SK-N-SH treated with all-trans-retinoic acid at 6 μM for 48 hours (cell line): ENCODE measurements at regions not wholly inside any gene's neighbourhood (a gene's known extent, or its start where the extent isn't known, plus 50 kb on each side); places are given as distances from the start of the nearest gene placed in this dataset.

ENCODE experiments used
- ATAC-seq: fragments of 200-7000 bp; cut with Tn5 transposase; 3 replicates; pipeline ENCODE4 v1.9.1; 2020; ENCODE audit warnings: mild to moderate bottlenecking, moderate library complexity
- ARNTL ChIP-seq: fragments of 450-650 bp; formaldehyde crosslinking; IDR thresholded peaks from 2 replicates; pipeline ENCODE4 v1.5.0; 2020; ENCODE audit warnings: low read depth, mild to moderate bottlenecking, moderate library complexity, borderline replicate concordance
- BACH2 ChIP-seq: fragments of 250-450 bp; sonication (Bioruptor Pico); IDR thresholded peaks from 2 replicates; pipeline ENCODE4 v1.9.0; 2021; ENCODE audit warnings: mild to moderate bottlenecking, borderline replicate concordance
- CSDC2 ChIP-seq: fragments of 250-450 bp; sonication (Bioruptor Pico); IDR thresholded peaks from 2 replicates; pipeline ENCODE4 v1.5.0; 2020; ENCODE audit warnings: mild to moderate bottlenecking, moderate library complexity
- ESRRG ChIP-seq: fragments of 250-450 bp; sonication (Bioruptor Pico); IDR thresholded peaks from 2 replicates; pipeline ENCODE4 v1.6.1; 2021; ENCODE audit warnings: mild to moderate bottlenecking
- GLIS3 ChIP-seq: fragments of 250-450 bp; sonication (Bioruptor Pico); IDR thresholded peaks from 2 replicates; pipeline ENCODE4 v1.5.0; 2020; ENCODE audit warnings: mild to moderate bottlenecking, moderate library complexity
- OSR1 ChIP-seq: fragments of 250-450 bp; sonication (Bioruptor Pico); IDR thresholded peaks from 2 replicates; pipeline ENCODE4 v1.8.0; 2022; ENCODE audit warnings: moderate library complexity, mild to moderate bottlenecking, inconsistent platforms
- PATZ1 ChIP-seq: fragments of 250-450 bp; sonication (Bioruptor Pico); IDR thresholded peaks from 2 replicates; pipeline ENCODE4 v1.8.0; 2020; ENCODE audit warnings: mild to moderate bottlenecking, moderate library complexity, borderline replicate concordance
- PPARA ChIP-seq: fragments of 250-450 bp; sonication (Bioruptor Pico); IDR thresholded peaks from 2 replicates; pipeline ENCODE4 v1.5.0; 2020; ENCODE audit warnings: mild to moderate bottlenecking, borderline replicate concordance
- RARB ChIP-seq: fragments of 250-450 bp; sonication (Bioruptor Pico); IDR thresholded peaks from 2 replicates; pipeline ENCODE4 v1.8.0; 2021; ENCODE audit warnings: mild to moderate bottlenecking, moderate library complexity
- SNAI2 ChIP-seq: fragments of 250-450 bp; sonication (Bioruptor Pico); IDR thresholded peaks from 2 replicates; pipeline ENCODE4 v1.5.0; 2020; ENCODE audit warnings: mild to moderate bottlenecking, moderate library complexity
- TCF4 ChIP-seq: fragments of 250-450 bp; sonication (Bioruptor Pico); IDR thresholded peaks from 2 replicates; pipeline ENCODE4 v1.8.0; 2021; ENCODE audit warnings: mild to moderate bottlenecking, moderate library complexity, borderline replicate concordance
- TOX ChIP-seq: fragments of 250-450 bp; sonication (Bioruptor Pico); IDR thresholded peaks from 2 replicates; pipeline ENCODE4 v1.8.0; 2021; ENCODE audit warnings: mild to moderate bottlenecking, moderate library complexity, borderline replicate concordance
- ZC3H10 ChIP-seq: fragments of 250-450 bp; sonication (Bioruptor Pico); IDR thresholded peaks from 2 replicates; pipeline ENCODE4 v1.5.1; 2021; ENCODE audit warnings: mild to moderate bottlenecking, moderate library complexity
- ZFP3 ChIP-seq: fragments of 250-450 bp; sonication (Bioruptor Pico); IDR thresholded peaks from 2 replicates; pipeline ENCODE4 v1.5.0; 2020; ENCODE audit warnings: mild to moderate bottlenecking, moderate library complexity
- ZFP30 ChIP-seq: fragments of 450-650 bp; formaldehyde crosslinking; IDR thresholded peaks from 2 replicates; pipeline ENCODE4 v1.5.0; 2022; ENCODE audit warnings: mild to moderate bottlenecking, moderate library complexity
- ZNF565 ChIP-seq: fragments of 450-650 bp; formaldehyde crosslinking; conservative IDR thresholded peaks from 2 replicates; pipeline ENCODE4 v1.5.0; 2020; ENCODE audit warnings: low read depth, mild to moderate bottlenecking, moderate library complexity
- ZNF70 ChIP-seq: fragments of 450-650 bp; formaldehyde crosslinking; IDR thresholded peaks from 2 replicates; pipeline ENCODE4 v1.5.0; 2020; ENCODE audit warnings: mild to moderate bottlenecking, moderate library complexity
- ZNF8 ChIP-seq: fragments of 450-650 bp; formaldehyde crosslinking; IDR thresholded peaks from 2 replicates; pipeline ENCODE4 v1.5.0; 2020; ENCODE audit warnings: mild to moderate bottlenecking, moderate library complexity
- TF ChIP-seq, protein P1 (sequence below): fragments of 250-450 bp; sonication (Bioruptor Pico); IDR thresholded peaks from 2 replicates; pipeline ENCODE4 v1.5.1; 2020; ENCODE audit warnings: low read depth, mild to moderate bottlenecking, moderate library complexity
- TF ChIP-seq, protein P2 (sequence below): fragments of 250-450 bp; sonication (Bioruptor Pico); IDR thresholded peaks from 2 replicates; pipeline ENCODE4 v1.8.0; 2021; ENCODE audit warnings: low read depth, mild to moderate bottlenecking, moderate library complexity, borderline replicate concordance
- TF ChIP-seq, protein P3 (sequence below): fragments of 250-450 bp; sonication (Bioruptor Pico); IDR thresholded peaks from 2 replicates; pipeline ENCODE4 v1.5.0; 2020; ENCODE audit warnings: mild to moderate bottlenecking, moderate library complexity
- TF ChIP-seq, protein P4 (sequence below): fragments of 250-450 bp; sonication (Bioruptor Pico); IDR thresholded peaks from 2 replicates; pipeline ENCODE4 v1.5.1; 2021; ENCODE audit warnings: mild to moderate bottlenecking, moderate library complexity

DNA sequence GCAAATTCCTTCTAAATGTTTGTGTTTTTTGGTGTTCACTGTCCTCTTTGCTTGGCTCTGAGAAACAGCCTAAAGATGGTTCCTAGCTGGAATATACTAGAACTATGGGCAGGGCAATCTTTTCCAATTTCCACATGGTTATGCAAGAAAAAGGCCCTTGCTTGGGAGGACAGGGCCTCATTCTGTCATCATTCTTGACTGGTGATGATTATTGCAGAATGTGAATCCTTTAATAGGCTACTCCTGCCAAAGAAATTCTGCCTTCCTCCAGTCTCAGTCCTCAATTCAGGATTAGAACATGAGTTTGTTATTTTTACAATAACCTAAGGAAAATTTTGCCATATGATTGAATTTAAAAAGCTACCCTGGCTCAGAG, 218.7 kb downstream of the HNMT start:
- TF ChIP-seq PPARA, result no peak
- no peak for TF ChIP-seq GLIS3 (CRISPR knock-in tag)
- TF ChIP-seq, protein P1, sequence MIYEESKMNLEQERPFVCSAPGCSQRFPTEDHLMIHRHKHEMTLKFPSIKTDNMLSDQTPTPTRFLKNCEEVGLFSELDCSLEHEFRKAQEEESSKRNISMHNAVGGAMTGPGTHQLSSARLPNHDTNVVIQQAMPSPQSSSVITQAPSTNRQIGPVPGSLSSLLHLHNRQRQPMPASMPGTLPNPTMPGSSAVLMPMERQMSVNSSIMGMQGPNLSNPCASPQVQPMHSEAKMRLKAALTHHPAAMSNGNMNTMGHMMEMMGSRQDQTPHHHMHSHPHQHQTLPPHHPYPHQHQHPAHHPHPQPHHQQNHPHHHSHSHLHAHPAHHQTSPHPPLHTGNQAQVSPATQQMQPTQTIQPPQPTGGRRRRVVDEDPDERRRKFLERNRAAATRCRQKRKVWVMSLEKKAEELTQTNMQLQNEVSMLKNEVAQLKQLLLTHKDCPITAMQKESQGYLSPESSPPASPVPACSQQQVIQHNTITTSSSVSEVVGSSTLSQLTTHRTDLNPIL (CRISPR knock-in tag), result no peak
- TF ChIP-seq ZNF70 (CRISPR knock-in tag), result no peak
- no peak for TF ChIP-seq TCF4 (CRISPR knock-in tag)
- no peak for TF ChIP-seq BACH2 (CRISPR knock-in tag)
- TF ChIP-seq, protein P2, sequence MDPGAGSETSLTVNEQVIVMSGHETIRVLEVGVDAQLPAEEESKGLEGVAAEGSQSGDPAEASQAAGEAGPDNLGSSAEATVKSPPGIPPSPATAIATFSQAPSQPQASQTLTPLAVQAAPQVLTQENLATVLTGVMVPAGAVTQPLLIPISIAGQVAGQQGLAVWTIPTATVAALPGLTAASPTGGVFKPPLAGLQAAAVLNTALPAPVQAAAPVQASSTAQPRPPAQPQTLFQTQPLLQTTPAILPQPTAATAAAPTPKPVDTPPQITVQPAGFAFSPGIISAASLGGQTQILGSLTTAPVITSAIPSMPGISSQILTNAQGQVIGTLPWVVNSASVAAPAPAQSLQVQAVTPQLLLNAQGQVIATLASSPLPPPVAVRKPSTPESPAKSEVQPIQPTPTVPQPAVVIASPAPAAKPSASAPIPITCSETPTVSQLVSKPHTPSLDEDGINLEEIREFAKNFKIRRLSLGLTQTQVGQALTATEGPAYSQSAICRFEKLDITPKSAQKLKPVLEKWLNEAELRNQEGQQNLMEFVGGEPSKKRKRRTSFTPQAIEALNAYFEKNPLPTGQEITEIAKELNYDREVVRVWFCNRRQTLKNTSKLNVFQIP (CRISPR knock-in tag), result no peak
- no peak for TF ChIP-seq ZC3H10 (CRISPR knock-in tag)
- no peak for TF ChIP-seq CSDC2 (CRISPR knock-in tag)
- TF ChIP-seq TOX (CRISPR knock-in tag), result no peak
- TF ChIP-seq ZFP30 (CRISPR knock-in tag), result no peak
- no peak for TF ChIP-seq RARB (CRISPR knock-in tag)
- TF ChIP-seq, protein P3, sequence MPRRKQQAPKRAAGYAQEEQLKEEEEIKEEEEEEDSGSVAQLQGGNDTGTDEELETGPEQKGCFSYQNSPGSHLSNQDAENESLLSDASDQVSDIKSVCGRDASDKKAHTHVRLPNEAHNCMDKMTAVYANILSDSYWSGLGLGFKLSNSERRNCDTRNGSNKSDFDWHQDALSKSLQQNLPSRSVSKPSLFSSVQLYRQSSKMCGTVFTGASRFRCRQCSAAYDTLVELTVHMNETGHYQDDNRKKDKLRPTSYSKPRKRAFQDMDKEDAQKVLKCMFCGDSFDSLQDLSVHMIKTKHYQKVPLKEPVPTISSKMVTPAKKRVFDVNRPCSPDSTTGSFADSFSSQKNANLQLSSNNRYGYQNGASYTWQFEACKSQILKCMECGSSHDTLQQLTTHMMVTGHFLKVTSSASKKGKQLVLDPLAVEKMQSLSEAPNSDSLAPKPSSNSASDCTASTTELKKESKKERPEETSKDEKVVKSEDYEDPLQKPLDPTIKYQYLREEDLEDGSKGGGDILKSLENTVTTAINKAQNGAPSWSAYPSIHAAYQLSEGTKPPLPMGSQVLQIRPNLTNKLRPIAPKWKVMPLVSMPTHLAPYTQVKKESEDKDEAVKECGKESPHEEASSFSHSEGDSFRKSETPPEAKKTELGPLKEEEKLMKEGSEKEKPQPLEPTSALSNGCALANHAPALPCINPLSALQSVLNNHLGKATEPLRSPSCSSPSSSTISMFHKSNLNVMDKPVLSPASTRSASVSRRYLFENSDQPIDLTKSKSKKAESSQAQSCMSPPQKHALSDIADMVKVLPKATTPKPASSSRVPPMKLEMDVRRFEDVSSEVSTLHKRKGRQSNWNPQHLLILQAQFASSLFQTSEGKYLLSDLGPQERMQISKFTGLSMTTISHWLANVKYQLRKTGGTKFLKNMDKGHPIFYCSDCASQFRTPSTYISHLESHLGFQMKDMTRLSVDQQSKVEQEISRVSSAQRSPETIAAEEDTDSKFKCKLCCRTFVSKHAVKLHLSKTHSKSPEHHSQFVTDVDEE, result no peak
- TF ChIP-seq, protein P4, sequence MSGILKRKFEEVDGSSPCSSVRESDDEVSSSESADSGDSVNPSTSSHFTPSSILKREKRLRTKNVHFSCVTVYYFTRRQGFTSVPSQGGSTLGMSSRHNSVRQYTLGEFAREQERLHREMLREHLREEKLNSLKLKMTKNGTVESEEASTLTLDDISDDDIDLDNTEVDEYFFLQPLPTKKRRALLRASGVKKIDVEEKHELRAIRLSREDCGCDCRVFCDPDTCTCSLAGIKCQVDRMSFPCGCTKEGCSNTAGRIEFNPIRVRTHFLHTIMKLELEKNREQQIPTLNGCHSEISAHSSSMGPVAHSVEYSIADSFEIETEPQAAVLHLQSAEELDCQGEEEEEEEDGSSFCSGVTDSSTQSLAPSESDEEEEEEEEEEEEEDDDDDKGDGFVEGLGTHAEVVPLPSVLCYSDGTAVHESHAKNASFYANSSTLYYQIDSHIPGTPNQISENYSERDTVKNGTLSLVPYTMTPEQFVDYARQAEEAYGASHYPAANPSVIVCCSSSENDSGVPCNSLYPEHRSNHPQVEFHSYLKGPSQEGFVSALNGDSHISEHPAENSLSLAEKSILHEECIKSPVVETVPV (CRISPR knock-in tag), result no peak
- no peak for TF ChIP-seq ZFP3 (CRISPR knock-in tag)
- TF ChIP-seq, all 23 proteins: peak for 0
- ATAC-seq, result no peak

GRCh38 chr2:138183705-138184104, 219.4 kb downstream of the HNMT start:
- no peak for ATAC-seq
- TF ChIP-seq, protein P3, result no peak
- no peak for TF ChIP-seq TOX (CRISPR knock-in tag)
- no peak for TF ChIP-seq PATZ1
- no peak for TF ChIP-seq ZNF565 (CRISPR knock-in tag)
- TF ChIP-seq GLIS3 (CRISPR knock-in tag), result no peak
- TF ChIP-seq, protein P4 (CRISPR knock-in tag), result no peak
- TF ChIP-seq BACH2 (CRISPR knock-in tag), result no peak
- no peak for TF ChIP-seq ZFP30 (CRISPR knock-in tag)
- TF ChIP-seq RARB (CRISPR knock-in tag), result no peak
- TF ChIP-seq ZC3H10 (CRISPR knock-in tag), result no peak
- no peak for TF ChIP-seq ESRRG (CRISPR knock-in tag)
- TF ChIP-seq ZNF8 (CRISPR knock-in tag), result no peak
- no peak for TF ChIP-seq ARNTL (CRISPR knock-in tag)
- TF ChIP-seq SNAI2 (CRISPR knock-in tag), result no peak
- no peak for TF ChIP-seq OSR1 (CRISPR knock-in tag)
- TF ChIP-seq ZNF70 (CRISPR knock-in tag), result no peak
- no peak for TF ChIP-seq ZFP3 (CRISPR knock-in tag)
- no peak for TF ChIP-seq PPARA
- TF ChIP-seq, protein P2 (CRISPR knock-in tag), result no peak
